K562 (cell line): ENCODE measurements at regions not wholly inside any gene's neighbourhood (a gene's known extent, or its start where the extent isn't known, plus 50 kb on each side); places are given as distances from the start of the nearest gene placed in this dataset.

Experiments
- CBX8 ChIP-seq: fragments of 200-600 bp; sonication (generic); IDR thresholded peaks from 2 replicates; pipeline ENCODE4 v1.6.1; 2012; ENCODE audit warnings: borderline replicate concordance, mixed run types, low read depth, mild to moderate bottlenecking, moderate library complexity, mixed read lengths, low read length, control low read depth, inconsistent platforms; ENCODE audit not compliant: poor library complexity, severe bottlenecking; ENCODE audit errors: extremely low read depth
- CEBPB ChIP-seq: fragments of 450-650 bp; IDR thresholded peaks from 2 replicates; pipeline ENCODE4 v1.6.1; 2016; ENCODE audit warnings: missing genetic modification characterization, missing compliant biosample characterization
- CTCF ChIP-seq, 3 experiments: IDR thresholded peaks in 2 of 3; conservative IDR thresholded peaks in 1 of 3; 2 replicates each; pipeline ENCODE4 v1.5.1; 2011 to 2012; ENCODE audit warnings: low read length in 3 of 3, mild to moderate bottlenecking in 3 of 3, control low read depth in 2 of 3, improper control_type of control experiment in 1 of 3, inconsistent platforms in 1 of 3, low read depth in 1 of 3, mixed read lengths in 1 of 3, moderate library complexity in 1 of 3; ENCODE audit not compliant: insufficient read depth in 2 of 3
- EGR1 ChIP-seq: fragments of 450-650 bp; conservative IDR thresholded peaks from 2 replicates; pipeline ENCODE4 v1.6.1; 2017; ENCODE audit warnings: mild to moderate bottlenecking
- SMAD3 ChIP-seq: fragments of 450-650 bp; formaldehyde crosslinking; conservative IDR thresholded peaks from 2 replicates; pipeline ENCODE4 v1.4.0; 2020; ENCODE audit warnings: mild to moderate bottlenecking
- SRF ChIP-seq, 2 experiments: fragments of 250-450, 450-650 bp in 1 of 2; sonication (Bioruptor Pico) in 1 of 2; sonication (generic) in 1 of 2; formaldehyde crosslinking; IDR thresholded peaks; 2 replicates each; pipeline versions ENCODE4 v1.5.0 to v1.5.1; 2020 to 2022; ENCODE audit warnings: mild to moderate bottlenecking in 1 of 2, missing genetic modification reagents in 1 of 2
- THAP7 ChIP-seq: fragments of 250-450 bp; sonication (Bioruptor Pico); IDR thresholded peaks from 2 replicates; pipeline ENCODE4 v1.5.0; 2021
- ZNF408 ChIP-seq: fragments of 250-450 bp; sonication (Bioruptor Pico); IDR thresholded peaks from 2 replicates; pipeline ENCODE4 v1.4.0; 2020; ENCODE audit warnings: low read depth, mild to moderate bottlenecking, moderate library complexity

- TF ChIP-seq EGR1: no peak
- TF ChIP-seq CTCF (IDR thresholded peaks at IDR 0.05 in 2 of 3, conservative IDR thresholded peaks at IDR 0.05 in 1 of 3; ENCODE audit: insufficient read depth in 2 of 3, low read depth in 1 of 3, low read length in 3 of 3): no peak
- no peak for TF ChIP-seq CBX8
- no peak for TF ChIP-seq SRF (CRISPR knock-in tag; IDR thresholded peaks at IDR 0.05)
- TF ChIP-seq CEBPB: no peak
- no peak for TF ChIP-seq ZNF408 (CRISPR knock-in tag)
- TF ChIP-seq SMAD3 (CRISPR knock-in tag): no peak
- no peak for TF ChIP-seq THAP7 (CRISPR knock-in tag)
Measured at GRCh38 chr1:213927846-213928245, 59.9 kb upstream of the PROX1 start.
